22Rv1 (cell line): ENCODE measurements at regions not wholly inside any gene's neighbourhood (a gene's known extent, or its start where the extent isn't known, plus 50 kb on each side); places are given as distances from the start of the nearest gene placed in this dataset.

Source experiments
- ZFX ChIP-seq: fragments of 450-650 bp; IDR thresholded peaks from 2 replicates; pipeline ENCODE4 v1.6.1; 2017; ENCODE audit warnings: antibody characterized with exemption, borderline replicate concordance
- TF ChIP-seq, protein P1 (sequence below): fragments of 450-650 bp; IDR thresholded peaks from 2 replicates; pipeline ENCODE4 v1.5.1; 2017; ENCODE audit warnings: mild to moderate bottlenecking

DNA sequence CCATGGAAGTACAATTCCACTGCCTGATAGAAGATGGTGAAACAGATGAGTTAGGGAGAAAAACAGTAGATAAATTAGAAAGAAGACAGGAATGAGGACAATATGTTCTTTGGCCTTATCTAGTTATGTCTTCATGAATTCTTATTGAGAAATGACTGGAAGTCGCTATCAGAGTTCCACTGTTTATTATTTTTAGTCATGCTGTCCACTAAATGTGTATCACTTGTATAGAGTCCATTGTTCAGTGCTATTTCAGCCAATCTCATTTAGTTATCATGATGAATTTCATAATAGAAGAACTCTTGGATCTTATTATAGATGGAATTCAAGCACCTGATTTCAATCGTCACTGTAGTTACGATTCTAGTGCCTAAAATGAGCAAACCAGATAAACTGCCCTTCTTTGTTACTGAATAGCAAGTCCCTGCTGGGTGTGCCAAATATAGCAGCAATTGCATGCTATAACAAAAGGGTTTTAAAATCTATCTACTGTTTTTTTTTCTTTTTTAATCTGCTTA lies 177.7 kb upstream of the COL1A2 start:
- TF ChIP-seq, protein P1, sequence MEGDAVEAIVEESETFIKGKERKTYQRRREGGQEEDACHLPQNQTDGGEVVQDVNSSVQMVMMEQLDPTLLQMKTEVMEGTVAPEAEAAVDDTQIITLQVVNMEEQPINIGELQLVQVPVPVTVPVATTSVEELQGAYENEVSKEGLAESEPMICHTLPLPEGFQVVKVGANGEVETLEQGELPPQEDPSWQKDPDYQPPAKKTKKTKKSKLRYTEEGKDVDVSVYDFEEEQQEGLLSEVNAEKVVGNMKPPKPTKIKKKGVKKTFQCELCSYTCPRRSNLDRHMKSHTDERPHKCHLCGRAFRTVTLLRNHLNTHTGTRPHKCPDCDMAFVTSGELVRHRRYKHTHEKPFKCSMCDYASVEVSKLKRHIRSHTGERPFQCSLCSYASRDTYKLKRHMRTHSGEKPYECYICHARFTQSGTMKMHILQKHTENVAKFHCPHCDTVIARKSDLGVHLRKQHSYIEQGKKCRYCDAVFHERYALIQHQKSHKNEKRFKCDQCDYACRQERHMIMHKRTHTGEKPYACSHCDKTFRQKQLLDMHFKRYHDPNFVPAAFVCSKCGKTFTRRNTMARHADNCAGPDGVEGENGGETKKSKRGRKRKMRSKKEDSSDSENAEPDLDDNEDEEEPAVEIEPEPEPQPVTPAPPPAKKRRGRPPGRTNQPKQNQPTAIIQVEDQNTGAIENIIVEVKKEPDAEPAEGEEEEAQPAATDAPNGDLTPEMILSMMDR = no peak
- no peak for TF ChIP-seq ZFX
